Neural crest cell (in vitro differentiated cells): ENCODE measurements at regions not wholly inside any gene's neighbourhood (a gene's known extent, or its start where the extent isn't known, plus 50 kb on each side); places are given as distances from the start of the nearest gene placed in this dataset.

ENCODE experiments used
- DNase-seq: peaks from one replicate; pipeline ENCODE4 v3.0.0; 2021; ENCODE audit warnings: low read depth, mixed read lengths, low spot score
- H3K27ac Mint-ChIP-seq: one replicate; pipeline ENCODE4 v1.8.0; 2021; ENCODE audit warnings: mild to moderate bottlenecking, mixed read lengths; ENCODE audit not compliant: unreplicated experiment
- H3K27me3 Mint-ChIP-seq: 2 replicates; pipeline ENCODE4 v1.8.0; 2021; ENCODE audit warnings: low read depth, mild to moderate bottlenecking, mixed read lengths
- H3K36me3 Mint-ChIP-seq: 2 replicates; pipeline ENCODE4 v1.8.0; 2021; ENCODE audit warnings: low read depth, mild to moderate bottlenecking, mixed read lengths
- H3K4me1 Mint-ChIP-seq: 2 replicates; pipeline ENCODE4 v1.8.0; 2021; ENCODE audit warnings: mixed read lengths
- H3K4me3 Mint-ChIP-seq: one replicate; pipeline ENCODE4 v1.8.0; 2021; ENCODE audit warnings: mild to moderate bottlenecking, mixed read lengths
- H3K9me3 Mint-ChIP-seq: 2 replicates; pipeline ENCODE4 v1.8.0; 2021; ENCODE audit warnings: mixed read lengths
- TF ChIP-seq, protein P1 (sequence below): fragments of 200-600 bp; sonication (generic); conservative IDR thresholded peaks from 2 replicates; pipeline ENCODE4 v1.5.0; 2021; ENCODE audit warnings: antibody characterized with exemption, mild to moderate bottlenecking

DNA sequence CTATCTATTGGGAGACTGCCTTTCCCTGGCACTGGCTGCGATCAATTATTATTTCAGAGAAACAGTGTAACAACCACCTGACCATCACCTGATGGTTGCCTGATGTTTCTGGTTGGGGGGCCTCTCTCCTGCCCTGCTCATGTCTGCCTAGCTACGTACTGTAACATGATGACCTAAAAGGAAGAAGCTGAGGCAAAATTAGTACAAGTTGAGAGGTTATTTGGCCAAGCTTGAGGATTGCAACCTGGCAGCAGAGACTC lies 58.3 kb downstream of the OLFML3 start:
- Mint-ChIP-seq H3K36me3 (no peaks in the 10 kb centered on the region), H3K9me3 (no peaks in the 10 kb centered on the region), H3K4me1 (peaks cover 8% of the 10 kb centered on the region), H3K27ac (no peak overlapping the region), H3K27me3 (peaks cover 8% of the 10 kb centered on the region), H3K4me3 (no peak overlapping the region)
- no peak for DNase-seq
- TF ChIP-seq, protein P1, sequence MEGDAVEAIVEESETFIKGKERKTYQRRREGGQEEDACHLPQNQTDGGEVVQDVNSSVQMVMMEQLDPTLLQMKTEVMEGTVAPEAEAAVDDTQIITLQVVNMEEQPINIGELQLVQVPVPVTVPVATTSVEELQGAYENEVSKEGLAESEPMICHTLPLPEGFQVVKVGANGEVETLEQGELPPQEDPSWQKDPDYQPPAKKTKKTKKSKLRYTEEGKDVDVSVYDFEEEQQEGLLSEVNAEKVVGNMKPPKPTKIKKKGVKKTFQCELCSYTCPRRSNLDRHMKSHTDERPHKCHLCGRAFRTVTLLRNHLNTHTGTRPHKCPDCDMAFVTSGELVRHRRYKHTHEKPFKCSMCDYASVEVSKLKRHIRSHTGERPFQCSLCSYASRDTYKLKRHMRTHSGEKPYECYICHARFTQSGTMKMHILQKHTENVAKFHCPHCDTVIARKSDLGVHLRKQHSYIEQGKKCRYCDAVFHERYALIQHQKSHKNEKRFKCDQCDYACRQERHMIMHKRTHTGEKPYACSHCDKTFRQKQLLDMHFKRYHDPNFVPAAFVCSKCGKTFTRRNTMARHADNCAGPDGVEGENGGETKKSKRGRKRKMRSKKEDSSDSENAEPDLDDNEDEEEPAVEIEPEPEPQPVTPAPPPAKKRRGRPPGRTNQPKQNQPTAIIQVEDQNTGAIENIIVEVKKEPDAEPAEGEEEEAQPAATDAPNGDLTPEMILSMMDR = no peak

DNA sequence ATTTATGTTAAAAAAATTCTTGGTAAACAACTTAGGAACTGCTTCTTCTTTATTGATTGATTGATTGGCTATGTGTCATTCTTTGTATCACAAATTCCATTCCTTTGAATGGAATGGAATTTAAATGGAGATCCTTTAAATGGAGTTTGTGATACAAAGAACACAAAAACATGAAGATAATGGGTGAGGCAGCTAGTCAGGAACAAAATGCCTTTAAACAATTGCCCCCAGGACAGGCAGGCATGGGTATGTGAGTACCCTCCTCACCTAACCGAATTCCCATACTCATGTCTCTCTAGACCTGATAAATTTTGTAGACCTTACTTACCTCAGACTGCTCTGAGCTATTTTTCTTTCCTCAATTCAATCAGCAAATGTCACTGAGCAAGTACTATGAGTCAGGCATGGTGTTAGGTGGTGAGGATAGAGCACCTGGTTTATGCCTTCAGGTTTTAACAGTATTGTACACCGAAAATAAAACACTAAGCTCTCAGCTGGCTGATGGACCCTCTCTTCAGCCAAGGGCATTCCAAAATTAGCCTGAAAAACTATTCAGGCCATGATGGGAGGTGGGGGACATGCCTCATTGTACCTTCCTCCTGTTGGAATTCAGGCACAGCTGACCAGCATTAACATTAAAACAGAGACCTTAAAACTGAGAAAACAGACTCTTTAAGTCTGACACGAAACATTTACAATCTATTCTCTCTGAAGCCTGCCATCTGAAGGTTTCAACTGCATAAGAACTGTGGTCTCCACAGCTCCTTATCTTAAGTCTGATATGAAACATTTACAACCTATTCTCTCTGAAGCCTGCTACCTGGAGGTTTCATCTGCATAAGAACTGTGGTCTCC lies 58.9 kb downstream of the OLFML3 start:
- peaks cover 8% of the 10 kb centered on the region for H3K4me1 Mint-ChIP-seq
- peaks cover 8% of the 10 kb centered on the region for H3K27me3 Mint-ChIP-seq
- DNase-seq = no peak
- H3K9me3 Mint-ChIP-seq = no peaks in the 10 kb centered on the region
- TF ChIP-seq, protein P1 = no peak
- H3K36me3 Mint-ChIP-seq = no peaks in the 10 kb centered on the region
- H3K27ac Mint-ChIP-seq = no peak overlapping the region
- H3K4me3 Mint-ChIP-seq = no peak overlapping the region
